OCI-LY3 (cell line): ENCODE measurements at regions not wholly inside any gene's neighbourhood (a gene's known extent, or its start where the extent isn't known, plus 50 kb on each side); places are given as distances from the start of the nearest gene placed in this dataset.

Source experiments
- H2AFZ ChIP-seq: fragments of 200-600, 300-600 bp; shearing (Covaris generic); 2 replicates; pipeline ENCODE4 v1.6.0; 2014; ENCODE audit warnings: antibody characterized with exemption, low read depth, low read length
- H3K27ac ChIP-seq: fragments of 200-600, 300-600 bp; sonication (generic); 2 replicates; pipeline ENCODE4 v1.5.1; 2014; ENCODE audit warnings: mild to moderate bottlenecking, low read length, moderate library complexity, mixed read lengths
- H3K27me3 ChIP-seq: fragments of 200-600, 300-600 bp; sonication (generic); 2 replicates; pipeline ENCODE4 v1.6.1; 2014; ENCODE audit warnings: low read depth, low read length, mixed read lengths
- H3K36me3 ChIP-seq: fragments of 200-600, 300-600 bp; sonication (generic); replicated peaks from 2 replicates; pipeline ENCODE3; 2014; ENCODE audit warnings: low read depth, low read length, mixed read lengths
- H3K4me1 ChIP-seq: fragments of 300-600, 200-600 bp; sonication (generic); 2 replicates; pipeline ENCODE4 v1.6.1; 2014; ENCODE audit warnings: low read length, mixed read lengths
- H3K4me2 ChIP-seq: fragments of 200-600, 300-600 bp; sonication (generic); 2 replicates; pipeline ENCODE4 v1.6.1; 2014; ENCODE audit warnings: low read length, mixed read lengths
- H3K4me3 ChIP-seq: fragments of 300-600, 200-600 bp; sonication (generic); 2 replicates; pipeline ENCODE4 v1.5.1; 2014; ENCODE audit warnings: antibody characterized with exemption, mild to moderate bottlenecking, low read length, moderate library complexity
- H3K79me2 ChIP-seq: fragments of 300-600, 200-600 bp; shearing (Covaris generic); 2 replicates; pipeline ENCODE4 v1.6.1; 2014; ENCODE audit warnings: mild to moderate bottlenecking, low read length, mixed read lengths
- H3K9ac ChIP-seq: fragments of 300-600, 200-600 bp; shearing (Covaris generic); 2 replicates; pipeline ENCODE4 v1.6.0; 2014; ENCODE audit warnings: mild to moderate bottlenecking, low read length, moderate library complexity
- H3K9me3 ChIP-seq: fragments of 200-600, 300-600 bp; shearing (Covaris generic); 2 replicates; pipeline ENCODE4 v1.6.1; 2014; ENCODE audit warnings: low read length, mixed read lengths; ENCODE audit not compliant: insufficient read depth
- H4K20me1 ChIP-seq: fragments of 200-600, 300-600 bp; sonication (generic); 2 replicates; pipeline ENCODE4 v1.6.1; 2016; ENCODE audit warnings: low read length, mixed read lengths; ENCODE audit not compliant: insufficient read depth
- EZH2phosphoT487 ChIP-seq: fragments of 200-600 bp; shearing (Covaris generic); IDR thresholded peaks from 2 replicates; pipeline ENCODE4 v1.6.1; 2018; ENCODE audit warnings: antibody characterized with exemption, mixed run types, low read depth
- TF ChIP-seq, protein P1 (sequence below): fragments of 200-600, 300-600 bp; sonication (generic); IDR thresholded peaks from 2 replicates; pipeline ENCODE4 v1.5.1; 2014; ENCODE audit warnings: antibody characterized with exemption, low read length, low read depth

DNA sequence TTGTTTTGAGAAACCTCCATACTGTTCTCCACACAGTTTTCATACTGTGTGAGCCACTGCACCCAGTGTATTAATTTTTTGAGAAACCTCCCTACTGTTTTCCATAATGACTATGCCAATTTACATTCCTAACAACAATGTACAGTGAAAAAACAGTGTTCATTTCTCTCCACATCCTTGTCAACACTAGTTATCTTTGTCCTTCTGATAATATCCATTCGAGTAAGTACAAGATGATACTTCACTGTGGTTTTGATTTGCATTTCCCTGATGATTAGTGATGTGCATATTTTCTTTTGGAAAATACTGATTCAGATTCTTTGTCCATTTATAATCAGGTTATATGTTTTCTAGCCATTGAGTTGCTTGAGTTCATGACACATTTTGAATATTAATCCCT lies 462.0 kb downstream of the CDH11 start:
- Histone ChIP-seq H3K27ac (no peak overlapping the region), H3K79me2 (no peaks in the 10 kb centered on the region), H3K4me1 (no peaks in the 10 kb centered on the region), H3K4me3 (no peak overlapping the region), H2AFZ (no peak overlapping the region), H3K4me2 (no peak overlapping the region), H3K9me3 (no peaks in the 10 kb centered on the region), H3K9ac (no peak overlapping the region), H3K36me3 (no peaks in the 10 kb centered on the region), H4K20me1 (no peaks in the 10 kb centered on the region), H3K27me3 (no peaks in the 10 kb centered on the region)
- TF ChIP-seq EZH2phosphoT487: no peak
- TF ChIP-seq, protein P1, sequence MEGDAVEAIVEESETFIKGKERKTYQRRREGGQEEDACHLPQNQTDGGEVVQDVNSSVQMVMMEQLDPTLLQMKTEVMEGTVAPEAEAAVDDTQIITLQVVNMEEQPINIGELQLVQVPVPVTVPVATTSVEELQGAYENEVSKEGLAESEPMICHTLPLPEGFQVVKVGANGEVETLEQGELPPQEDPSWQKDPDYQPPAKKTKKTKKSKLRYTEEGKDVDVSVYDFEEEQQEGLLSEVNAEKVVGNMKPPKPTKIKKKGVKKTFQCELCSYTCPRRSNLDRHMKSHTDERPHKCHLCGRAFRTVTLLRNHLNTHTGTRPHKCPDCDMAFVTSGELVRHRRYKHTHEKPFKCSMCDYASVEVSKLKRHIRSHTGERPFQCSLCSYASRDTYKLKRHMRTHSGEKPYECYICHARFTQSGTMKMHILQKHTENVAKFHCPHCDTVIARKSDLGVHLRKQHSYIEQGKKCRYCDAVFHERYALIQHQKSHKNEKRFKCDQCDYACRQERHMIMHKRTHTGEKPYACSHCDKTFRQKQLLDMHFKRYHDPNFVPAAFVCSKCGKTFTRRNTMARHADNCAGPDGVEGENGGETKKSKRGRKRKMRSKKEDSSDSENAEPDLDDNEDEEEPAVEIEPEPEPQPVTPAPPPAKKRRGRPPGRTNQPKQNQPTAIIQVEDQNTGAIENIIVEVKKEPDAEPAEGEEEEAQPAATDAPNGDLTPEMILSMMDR: no peak

DNA sequence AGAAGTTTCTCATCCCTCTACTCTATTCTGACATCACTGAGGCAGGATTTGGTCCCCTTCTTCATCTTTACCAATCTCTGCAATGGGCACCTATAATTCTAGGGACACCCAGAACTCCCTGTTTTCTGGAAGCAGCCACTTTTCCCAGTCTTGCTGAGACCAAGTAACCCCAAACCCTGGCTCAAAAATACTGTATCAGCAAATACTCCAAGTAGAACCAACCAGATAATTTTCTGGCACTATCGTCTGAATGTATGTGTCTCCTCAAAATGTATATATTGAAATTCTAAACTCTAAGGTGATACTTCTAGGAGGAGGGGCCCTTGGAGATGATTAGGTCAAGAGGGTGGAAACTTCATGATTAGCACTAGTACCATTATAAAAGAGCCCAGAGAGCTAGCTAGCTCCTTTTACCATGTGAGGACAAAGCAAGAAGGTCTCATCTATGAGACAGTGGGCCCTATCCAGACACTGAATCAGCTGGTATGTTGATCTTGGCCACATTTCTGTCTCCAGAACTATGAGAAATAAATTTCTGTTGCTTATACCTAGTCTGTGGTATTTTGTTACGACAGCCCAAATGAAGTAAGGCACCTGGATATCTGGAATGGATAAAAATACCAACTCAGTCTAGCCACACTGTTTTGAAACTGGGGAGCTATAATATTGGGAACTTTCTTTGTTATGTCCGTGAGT lies 464.4 kb downstream of the CDH11 start:
- TF ChIP-seq EZH2phosphoT487: no peak
- TF ChIP-seq, protein P1: no peak
- no peaks in the 10 kb centered on the region for H4K20me1 ChIP-seq
- no peaks in the 10 kb centered on the region for H3K27me3 ChIP-seq
- no peaks in the 10 kb centered on the region for H3K36me3 ChIP-seq
- no peaks in the 10 kb centered on the region for H3K4me1 ChIP-seq
- H3K27ac ChIP-seq: no peak overlapping the region
- no peak overlapping the region for H3K9ac ChIP-seq
- no peaks in the 10 kb centered on the region for H3K9me3 ChIP-seq
- no peak overlapping the region for H3K4me3 ChIP-seq
- H3K4me2 ChIP-seq: no peak overlapping the region
- H2AFZ ChIP-seq: no peak overlapping the region
- H3K79me2 ChIP-seq: no peaks in the 10 kb centered on the region

DNA sequence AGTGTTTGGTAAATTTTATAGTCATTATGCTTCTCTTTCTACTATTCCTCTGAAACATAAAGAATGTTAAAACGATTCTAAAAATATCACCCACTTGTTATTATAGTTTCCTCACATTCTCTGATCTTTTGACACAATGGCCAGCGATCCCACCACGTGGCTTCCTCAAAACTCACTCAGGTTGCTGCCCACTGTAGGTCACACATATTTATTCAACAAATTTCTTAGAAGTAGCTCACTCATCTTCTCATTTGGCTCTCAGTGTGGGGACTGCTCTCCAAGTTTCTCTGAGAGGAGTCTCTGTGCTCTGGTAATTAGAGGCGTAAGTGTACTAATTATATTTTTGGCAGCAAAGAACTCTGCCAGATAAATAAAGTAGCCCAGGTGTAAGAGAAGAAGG lies 465.4 kb downstream of the CDH11 start:
- H3K36me3 ChIP-seq: no peaks in the 10 kb centered on the region
- H3K27ac ChIP-seq: no peak overlapping the region
- no peaks in the 10 kb centered on the region for H3K27me3 ChIP-seq
- H3K4me1 ChIP-seq: no peaks in the 10 kb centered on the region
- H3K4me2 ChIP-seq: no peak overlapping the region
- H3K4me3 ChIP-seq: no peak overlapping the region
- no peak overlapping the region for H3K9ac ChIP-seq
- H2AFZ ChIP-seq: no peak overlapping the region
- H3K9me3 ChIP-seq: no peaks in the 10 kb centered on the region
- no peaks in the 10 kb centered on the region for H4K20me1 ChIP-seq
- TF ChIP-seq EZH2phosphoT487: no peak
- TF ChIP-seq, protein P1: no peak
- no peaks in the 10 kb centered on the region for H3K79me2 ChIP-seq

DNA sequence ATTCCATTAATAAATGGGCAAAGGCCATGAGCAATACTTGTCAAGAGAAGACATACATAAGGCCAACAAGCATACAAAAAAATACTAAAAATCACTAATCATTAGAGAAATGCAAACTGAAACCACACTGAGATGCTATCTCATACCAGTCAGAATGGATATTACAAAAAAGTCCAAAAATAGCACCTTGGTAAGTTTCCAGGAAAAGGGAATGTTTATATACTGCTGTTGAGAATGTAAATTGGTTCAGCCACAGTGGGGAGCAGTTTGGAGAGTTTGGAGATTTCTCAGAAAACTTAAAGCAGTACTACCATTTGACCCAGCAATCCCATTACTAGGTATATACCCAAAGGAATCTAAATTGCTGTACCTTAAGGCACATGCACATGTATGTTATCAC lies 467.7 kb downstream of the CDH11 start:
- Histone ChIP-seq H3K4me3 (no peak overlapping the region), H3K27ac (no peak overlapping the region), H3K4me1 (no peaks in the 10 kb centered on the region), H3K36me3 (no peaks in the 10 kb centered on the region), H3K9me3 (no peaks in the 10 kb centered on the region), H4K20me1 (no peaks in the 10 kb centered on the region), H3K79me2 (no peaks in the 10 kb centered on the region), H3K27me3 (no peaks in the 10 kb centered on the region), H2AFZ (no peak overlapping the region), H3K9ac (no peak overlapping the region), H3K4me2 (no peak overlapping the region)
- TF ChIP-seq, protein P1: no peak
- no peak for TF ChIP-seq EZH2phosphoT487
